Astrocyte (in vitro differentiated cells and primary cell): ENCODE measurements at regions not wholly inside any gene's neighbourhood (a gene's known extent, or its start where the extent isn't known, plus 50 kb on each side); places are given as distances from the start of the nearest gene placed in this dataset.
A peak's percentile ranks its signal among the peaks of the same experiment; 100 is the strongest.

Source experiments
- EZH2 ChIP-seq: IDR thresholded peaks from 2 replicates; pipeline ENCODE4 v1.6.1; 2012; ENCODE audit warnings: mild to moderate bottlenecking, low read length, inconsistent platforms; ENCODE audit not compliant: insufficient read depth
- TF ChIP-seq, protein P1 (sequence below): IDR thresholded peaks from 2 replicates; pipeline ENCODE4 v1.5.1; 2011; ENCODE audit warnings: low read depth, mild to moderate bottlenecking, inconsistent platforms, low read length, moderate library complexity; ENCODE audit not compliant: insufficient read depth

DNA sequence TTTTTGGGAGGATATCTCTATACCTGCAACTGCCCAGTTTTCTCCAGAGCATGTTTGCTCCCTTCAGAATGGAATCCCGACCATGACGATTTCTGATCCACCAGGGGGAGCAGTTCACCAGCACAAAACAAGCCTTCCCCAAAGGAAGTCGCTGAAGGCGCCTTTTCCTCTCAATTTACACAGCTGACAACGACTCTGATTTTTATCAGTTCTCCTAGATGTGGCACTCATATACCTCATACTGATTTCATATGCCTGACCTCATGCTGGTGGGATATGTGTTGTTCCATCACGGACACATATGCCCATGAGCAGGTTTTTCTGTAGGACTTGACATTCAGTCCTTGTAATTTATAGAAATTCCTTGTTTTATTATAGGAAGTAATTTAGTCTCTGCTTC, 1028.2 kb downstream of the MCTP2 start:
- TF ChIP-seq, protein P1, sequence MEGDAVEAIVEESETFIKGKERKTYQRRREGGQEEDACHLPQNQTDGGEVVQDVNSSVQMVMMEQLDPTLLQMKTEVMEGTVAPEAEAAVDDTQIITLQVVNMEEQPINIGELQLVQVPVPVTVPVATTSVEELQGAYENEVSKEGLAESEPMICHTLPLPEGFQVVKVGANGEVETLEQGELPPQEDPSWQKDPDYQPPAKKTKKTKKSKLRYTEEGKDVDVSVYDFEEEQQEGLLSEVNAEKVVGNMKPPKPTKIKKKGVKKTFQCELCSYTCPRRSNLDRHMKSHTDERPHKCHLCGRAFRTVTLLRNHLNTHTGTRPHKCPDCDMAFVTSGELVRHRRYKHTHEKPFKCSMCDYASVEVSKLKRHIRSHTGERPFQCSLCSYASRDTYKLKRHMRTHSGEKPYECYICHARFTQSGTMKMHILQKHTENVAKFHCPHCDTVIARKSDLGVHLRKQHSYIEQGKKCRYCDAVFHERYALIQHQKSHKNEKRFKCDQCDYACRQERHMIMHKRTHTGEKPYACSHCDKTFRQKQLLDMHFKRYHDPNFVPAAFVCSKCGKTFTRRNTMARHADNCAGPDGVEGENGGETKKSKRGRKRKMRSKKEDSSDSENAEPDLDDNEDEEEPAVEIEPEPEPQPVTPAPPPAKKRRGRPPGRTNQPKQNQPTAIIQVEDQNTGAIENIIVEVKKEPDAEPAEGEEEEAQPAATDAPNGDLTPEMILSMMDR, result peak; percentile 87
- no peak for TF ChIP-seq EZH2
